KMS-11 (cell line): ENCODE measurements at regions not wholly inside any gene's neighbourhood (a gene's known extent, or its start where the extent isn't known, plus 50 kb on each side); places are given as distances from the start of the nearest gene placed in this dataset.

ENCODE experiments used
- H2AFZ ChIP-seq: fragments of 200-600 bp; sonication (generic); 2 replicates; pipeline ENCODE4 v1.6.1; 2016; ENCODE audit warnings: antibody characterized with exemption, mixed run types, low read depth
- H3K27ac ChIP-seq: fragments of 200-600 bp; sonication (generic); 2 replicates; pipeline ENCODE4 v1.6.1; 2016; ENCODE audit warnings: mild to moderate bottlenecking, mixed run types
- H3K27me3 ChIP-seq: fragments of 200-600 bp; sonication (generic); 2 replicates; pipeline ENCODE4 v1.6.1; 2017; ENCODE audit warnings: mild to moderate bottlenecking, low read depth, mixed run types, moderate library complexity; ENCODE audit not compliant: insufficient read depth
- H3K36me3 ChIP-seq: fragments of 200-600 bp; sonication (generic); 2 replicates; pipeline ENCODE4 v1.6.1; 2017; ENCODE audit warnings: mild to moderate bottlenecking, mixed run types; ENCODE audit not compliant: insufficient read depth
- H3K4me1 ChIP-seq: fragments of 200-600 bp; sonication (generic); 2 replicates; pipeline ENCODE4 v1.6.1; 2016; ENCODE audit warnings: mild to moderate bottlenecking, low read depth, mixed run types; ENCODE audit not compliant: poor library complexity, severe bottlenecking
- H3K4me2 ChIP-seq: fragments of 200-600 bp; sonication (generic); 2 replicates; pipeline ENCODE4 v1.7.0; 2016; ENCODE audit warnings: mild to moderate bottlenecking, mixed run types
- H3K4me3 ChIP-seq: fragments of 200-600 bp; sonication (generic); IDR thresholded peaks from 2 replicates; pipeline ENCODE4 v1.6.1; 2017; ENCODE audit warnings: low read depth, low read length, mixed read lengths; ENCODE audit not compliant: insufficient read depth
- H3K79me2 ChIP-seq: fragments of 200-600 bp; sonication (generic); 2 replicates; pipeline ENCODE4 v1.6.1; 2016; ENCODE audit warnings: low read depth, mixed run types; ENCODE audit not compliant: insufficient read depth
- H3K9ac ChIP-seq: fragments of 200-600 bp; sonication (generic); 2 replicates; pipeline ENCODE4 v1.6.1; 2016; ENCODE audit warnings: mild to moderate bottlenecking, mixed run types
- H4K20me1 ChIP-seq: fragments of 200-600 bp; sonication (generic); 2 replicates; pipeline ENCODE4 v1.6.1; 2016; ENCODE audit warnings: mild to moderate bottlenecking, mixed run types; ENCODE audit not compliant: insufficient read depth
- TF ChIP-seq, protein P1 (sequence below): fragments of 200-600 bp; sonication (generic); conservative IDR thresholded peaks from 2 replicates; pipeline ENCODE4 v1.6.1; 2017; ENCODE audit warnings: low read depth, mild to moderate bottlenecking, antibody characterized with exemption, low read length, moderate library complexity, mixed read lengths

DNA sequence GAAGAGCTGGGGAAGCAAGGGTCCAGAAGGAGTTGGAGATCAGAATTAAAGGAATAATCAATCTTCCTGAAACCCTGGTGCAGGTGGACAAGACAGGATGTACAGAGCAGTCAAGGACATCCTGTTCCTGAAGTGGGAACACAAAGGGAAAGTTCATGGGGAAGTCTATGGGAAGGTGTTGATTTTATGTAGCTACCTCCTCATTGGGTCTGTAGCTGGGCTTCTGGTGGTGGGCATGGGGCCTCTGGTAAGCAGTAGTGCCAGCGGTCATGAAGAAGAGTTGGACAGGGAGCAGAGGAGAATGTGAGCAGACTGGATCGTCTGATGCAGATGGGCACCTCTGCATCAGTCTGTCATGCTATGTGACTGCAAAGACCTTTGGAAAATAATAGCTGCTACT lies 75.7 kb upstream of the PPM1H start:
- TF ChIP-seq, protein P1, sequence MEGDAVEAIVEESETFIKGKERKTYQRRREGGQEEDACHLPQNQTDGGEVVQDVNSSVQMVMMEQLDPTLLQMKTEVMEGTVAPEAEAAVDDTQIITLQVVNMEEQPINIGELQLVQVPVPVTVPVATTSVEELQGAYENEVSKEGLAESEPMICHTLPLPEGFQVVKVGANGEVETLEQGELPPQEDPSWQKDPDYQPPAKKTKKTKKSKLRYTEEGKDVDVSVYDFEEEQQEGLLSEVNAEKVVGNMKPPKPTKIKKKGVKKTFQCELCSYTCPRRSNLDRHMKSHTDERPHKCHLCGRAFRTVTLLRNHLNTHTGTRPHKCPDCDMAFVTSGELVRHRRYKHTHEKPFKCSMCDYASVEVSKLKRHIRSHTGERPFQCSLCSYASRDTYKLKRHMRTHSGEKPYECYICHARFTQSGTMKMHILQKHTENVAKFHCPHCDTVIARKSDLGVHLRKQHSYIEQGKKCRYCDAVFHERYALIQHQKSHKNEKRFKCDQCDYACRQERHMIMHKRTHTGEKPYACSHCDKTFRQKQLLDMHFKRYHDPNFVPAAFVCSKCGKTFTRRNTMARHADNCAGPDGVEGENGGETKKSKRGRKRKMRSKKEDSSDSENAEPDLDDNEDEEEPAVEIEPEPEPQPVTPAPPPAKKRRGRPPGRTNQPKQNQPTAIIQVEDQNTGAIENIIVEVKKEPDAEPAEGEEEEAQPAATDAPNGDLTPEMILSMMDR, result no peak
- Histone ChIP-seq H2AFZ (no peak overlapping the region), H3K4me3 (no peak overlapping the region), H4K20me1 (no peaks in the 10 kb centered on the region), H3K9ac (no peak overlapping the region), H3K27me3 (no peaks in the 10 kb centered on the region), H3K36me3 (no peaks in the 10 kb centered on the region), H3K27ac (no peak overlapping the region), H3K4me1 (no peaks in the 10 kb centered on the region), H3K79me2 (no peaks in the 10 kb centered on the region), H3K4me2 (no peak overlapping the region)

DNA sequence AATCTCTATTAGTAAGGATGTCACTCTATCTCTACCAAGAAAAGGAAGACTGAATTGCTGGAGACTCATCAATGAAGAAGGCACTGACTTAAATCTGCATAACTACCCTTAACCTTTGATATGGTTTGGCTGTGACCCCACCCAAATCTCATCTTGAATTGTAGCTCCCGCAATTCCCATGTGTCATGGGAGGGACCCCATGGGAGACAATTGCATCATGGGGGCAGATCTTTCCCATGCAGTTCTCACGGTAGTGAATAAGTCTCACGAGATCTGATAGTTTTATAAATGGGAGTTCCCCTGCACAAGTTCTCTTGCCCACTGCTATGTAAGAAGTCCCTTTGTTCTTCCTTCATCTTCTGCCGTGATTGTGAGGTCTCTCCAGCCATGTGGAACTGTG lies 73.4 kb upstream of the PPM1H start:
- Histone ChIP-seq H3K4me3 (no peak overlapping the region), H3K79me2 (no peaks in the 10 kb centered on the region), H3K27me3 (no peaks in the 10 kb centered on the region), H3K9ac (no peak overlapping the region), H4K20me1 (no peaks in the 10 kb centered on the region), H3K4me1 (no peaks in the 10 kb centered on the region), H2AFZ (no peak overlapping the region), H3K4me2 (no peak overlapping the region), H3K27ac (no peak overlapping the region), H3K36me3 (no peaks in the 10 kb centered on the region)
- TF ChIP-seq, protein P1, result no peak

DNA sequence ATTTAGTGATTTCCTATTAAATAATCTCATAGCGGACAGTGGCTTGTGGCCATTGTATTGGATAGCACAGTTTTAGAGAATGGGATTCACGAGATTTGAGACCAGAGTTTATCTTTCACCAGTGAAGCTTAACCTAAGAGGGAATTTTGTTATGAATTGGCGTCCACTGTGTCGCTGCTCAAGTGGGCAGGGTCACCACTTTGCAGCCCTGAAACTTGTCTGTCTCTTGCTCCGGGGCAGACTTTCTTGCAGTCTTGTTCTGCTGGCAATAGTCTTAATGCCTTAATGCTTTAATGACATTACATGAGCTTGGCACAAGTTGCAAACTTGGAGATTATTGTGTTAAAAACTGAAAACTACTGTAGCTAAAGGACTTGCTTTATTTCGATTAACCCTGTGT lies 72.8 kb upstream of the PPM1H start:
- Histone ChIP-seq H3K9ac (no peak overlapping the region), H3K79me2 (no peaks in the 10 kb centered on the region), H3K27ac (no peak overlapping the region), H2AFZ (no peak overlapping the region), H3K4me3 (no peak overlapping the region), H3K4me2 (no peak overlapping the region), H3K4me1 (no peaks in the 10 kb centered on the region), H3K27me3 (no peaks in the 10 kb centered on the region), H3K36me3 (no peaks in the 10 kb centered on the region), H4K20me1 (no peaks in the 10 kb centered on the region)
- TF ChIP-seq, protein P1, result no peak

DNA sequence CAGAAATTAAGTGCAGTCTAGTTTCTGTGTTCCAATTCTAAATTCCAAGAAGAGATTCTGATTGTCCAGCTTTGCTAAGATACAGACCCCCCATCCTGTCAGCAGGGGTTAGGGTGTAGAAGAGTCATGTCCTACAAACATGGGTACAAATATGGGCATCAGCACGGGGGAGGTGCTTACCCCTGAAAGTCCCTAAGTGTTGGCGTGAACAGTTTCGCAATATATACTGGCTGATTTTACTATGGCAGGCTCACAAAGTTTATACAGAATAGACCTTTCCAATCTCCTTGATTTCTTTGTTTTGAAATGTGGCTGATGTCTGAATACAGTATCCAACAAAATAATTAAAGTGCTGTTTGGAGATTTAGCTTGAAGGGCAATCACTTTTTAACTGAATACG lies 71.6 kb upstream of the PPM1H start:
- Histone ChIP-seq H2AFZ (no peak overlapping the region), H3K79me2 (no peaks in the 10 kb centered on the region), H3K36me3 (no peaks in the 10 kb centered on the region), H4K20me1 (no peaks in the 10 kb centered on the region), H3K27me3 (no peaks in the 10 kb centered on the region), H3K4me1 (no peaks in the 10 kb centered on the region), H3K9ac (no peak overlapping the region), H3K4me2 (no peak overlapping the region), H3K27ac (no peak overlapping the region), H3K4me3 (no peak overlapping the region)
- TF ChIP-seq, protein P1, result no peak

DNA sequence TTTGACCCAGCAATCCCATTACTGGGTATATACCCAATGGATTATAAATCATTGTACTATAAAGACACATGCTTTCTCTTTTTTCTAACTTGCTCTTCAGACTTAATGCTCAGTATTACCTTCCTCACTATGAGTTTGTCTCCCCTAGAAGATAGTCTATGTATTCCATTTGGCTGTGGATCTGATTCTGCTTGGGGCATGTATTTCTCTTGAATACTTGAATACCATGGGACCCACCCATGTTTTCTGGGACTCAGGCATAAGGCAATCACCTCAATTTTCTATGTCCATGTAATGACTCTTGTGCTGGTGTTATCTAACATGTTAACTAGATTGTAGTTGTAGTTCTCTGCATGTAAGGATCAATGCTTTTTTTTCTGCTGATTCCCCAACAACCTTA lies 70.4 kb upstream of the PPM1H start:
- H2AFZ ChIP-seq, result no peak overlapping the region
- no peaks in the 10 kb centered on the region for H3K36me3 ChIP-seq
- H3K79me2 ChIP-seq, result no peaks in the 10 kb centered on the region

More for the DNA sequence above, 70.4 kb upstream of the PPM1H start:
- no peaks in the 10 kb centered on the region for H4K20me1 ChIP-seq
- no peaks in the 10 kb centered on the region for H3K4me1 ChIP-seq
- H3K9ac ChIP-seq, result no peak overlapping the region
- no peak overlapping the region for H3K4me2 ChIP-seq
- H3K27me3 ChIP-seq, result no peaks in the 10 kb centered on the region
- no peak overlapping the region for H3K27ac ChIP-seq
- no peak overlapping the region for H3K4me3 ChIP-seq
- TF ChIP-seq, protein P1, result no peak
